BE2C (cell line): ENCODE measurements at regions not wholly inside any gene's neighbourhood (a gene's known extent, or its start where the extent isn't known, plus 50 kb on each side); places are given as distances from the start of the nearest gene placed in this dataset.

Experiments
- DNase-seq: peaks from one replicate; pipeline ENCODE4 v3.0.0-alpha.2; 2020
- H3K27me3 ChIP-seq: fragments of 250-450 bp; sonication (Bioruptor Pico); 2 replicates; pipeline ENCODE4 v1.5.1; 2020; ENCODE audit warnings: mild to moderate bottlenecking
- H3K36me3 ChIP-seq: fragments of 250-450 bp; sonication (Bioruptor Pico); 2 replicates; pipeline ENCODE4 v1.5.1; 2020; ENCODE audit warnings: mild to moderate bottlenecking
- H3K4me1 ChIP-seq: fragments of 250-450 bp; sonication (Bioruptor Pico); 2 replicates; pipeline ENCODE4 v1.5.1; 2020
- H3K4me3 ChIP-seq: 2 replicates; pipeline ENCODE4 v1.5.1; 2011; ENCODE audit warnings: low read depth, low read length
- H3K9me3 ChIP-seq: fragments of 250-450 bp; sonication (Bioruptor Pico); 2 replicates; pipeline ENCODE4 v1.5.1; 2020
- CTCF ChIP-seq: IDR thresholded peaks from 2 replicates; pipeline ENCODE4 v1.5.1; 2012; ENCODE audit warnings: mild to moderate bottlenecking, low read depth, low read length

GRCh38 chr2:15738943-15739342 lies 147.3 kb downstream of the DDX1 start:
- Histone ChIP-seq H3K4me1 (no peaks in the 10 kb centered on the region), H3K4me3 (no peak overlapping the region), H3K27me3 (no peaks in the 10 kb centered on the region), H3K9me3 (no peaks in the 10 kb centered on the region), H3K36me3 (no peaks in the 10 kb centered on the region)
- no peak for TF ChIP-seq CTCF
- no peak for DNase-seq

- no peaks in the 10 kb centered on the region for H3K36me3 ChIP-seq
- TF ChIP-seq CTCF = no peak
- H3K4me3 ChIP-seq = no peak overlapping the region
- H3K27me3 ChIP-seq = no peaks in the 10 kb centered on the region
- H3K9me3 ChIP-seq = no peaks in the 10 kb centered on the region
- DNase-seq = no peak
- H3K4me1 ChIP-seq = no peaks in the 10 kb centered on the region
Observed at GRCh38 chr2:15744820-15745219, 153.2 kb downstream of the DDX1 start.

- Histone ChIP-seq H3K36me3 (no peaks in the 10 kb centered on the region), H3K4me3 (no peak overlapping the region), H3K27me3 (no peaks in the 10 kb centered on the region), H3K4me1 (no peaks in the 10 kb centered on the region), H3K9me3 (no peaks in the 10 kb centered on the region)
- no peak for DNase-seq
- TF ChIP-seq CTCF = no peak
Observed at GRCh38 chr2:15745350-15745749, 153.7 kb downstream of the DDX1 start.

GRCh38 chr2:15745907-15746702 lies 154.4 kb downstream of the DDX1 start:
- DNase-seq = no peak
- Histone ChIP-seq H3K36me3 (no peaks in the 10 kb centered on the region), H3K4me1 (no peaks in the 10 kb centered on the region), H3K27me3 (no peaks in the 10 kb centered on the region), H3K9me3 (no peaks in the 10 kb centered on the region), H3K4me3 (no peak overlapping the region)
- no peak for TF ChIP-seq CTCF

GRCh38 chr2:15746703-15747550 lies 155.3 kb downstream of the DDX1 start:
- TF ChIP-seq CTCF = no peak
- H3K4me1 ChIP-seq = no peaks in the 10 kb centered on the region
- H3K27me3 ChIP-seq = no peaks in the 10 kb centered on the region
- DNase-seq = no peak
- no peak overlapping the region for H3K4me3 ChIP-seq
- no peaks in the 10 kb centered on the region for H3K36me3 ChIP-seq
- H3K9me3 ChIP-seq = no peaks in the 10 kb centered on the region
